ENCODE measurements at regions not wholly inside any gene's neighbourhood (a gene's known extent, or its start where the extent isn't known, plus 50 kb on each side); places are given as distances from the start of the nearest gene placed in this dataset.

GRCh38 chr20:63117151-63117550, 98.8 kb downstream of the YTHDF1 start:
- TF ChIP-seq RCOR1 (IDR thresholded peaks at IDR 0.05; ENCODE audit: low read length), result no peak
- no peak for TF ChIP-seq USF2 (IDR thresholded peaks at IDR 0.05; ENCODE audit: borderline replicate concordance, low read depth, low read length)
- TF ChIP-seq RXRA (IDR thresholded peaks at IDR 0.05; ENCODE audit: borderline replicate concordance, low read depth), result no peak
- TF ChIP-seq ZBTB33 (IDR thresholded peaks at IDR 0.05; ENCODE audit: borderline replicate concordance, low read depth), result no peak
- no peak for TF ChIP-seq RAD21 (IDR thresholded peaks at IDR 0.05; ENCODE audit: low read length)
- ChIA-PET POLR2A (no interaction called here), CTCF (interaction anchor here (1.1 to 1.9 kb wide), 2 partner anchors 61 to 105 kb away, joined by 3 to 7 read pairs; no protein-coding TSS in a partner anchor)
- no peaks in the 10 kb centered on the region for H3K79me2 ChIP-seq (ENCODE audit: insufficient read depth)
- peaks cover 0 to 3% of the 10 kb centered on the region in 2 experiments; a peak in 1 of 4 replicates for H3K4me1 ChIP-seq (ENCODE audit: control insufficient read depth in 1 of 2, insufficient read depth in 2 of 2, low read depth in 1 of 2, low read length in 1 of 2)
- H3K9me2 ChIP-seq, result no peaks in the 10 kb centered on the region
- no peak overlapping the region for H3K4me3 ChIP-seq (ENCODE audit: low read depth in 2 of 2, low read length in 1 of 2)
- no peaks in the 10 kb centered on the region for H3K36me3 ChIP-seq (replicated peaks in 1 of 2; ENCODE audit: control insufficient read depth in 1 of 2, insufficient read depth in 2 of 2, low read length in 1 of 2)
- H2AFZ ChIP-seq (ENCODE audit: low read depth), result no peak overlapping the region
- no peak overlapping the region for H3K4me2 ChIP-seq
- H3K27me3 ChIP-seq (ENCODE audit: insufficient read depth), result peaks cover 40% of the 10 kb centered on the region
- no peaks in the 10 kb centered on the region for H4K20me1 ChIP-seq (ENCODE audit: insufficient read depth)
- H3K27ac ChIP-seq (ENCODE audit: low read depth in 2 of 2, low read length in 1 of 2), result no peak overlapping the region
- no peaks in the 10 kb centered on the region for H3K9me3 ChIP-seq
- WGBS (ENCODE audit: low lambda C conversion rate), result 8% methylated on average over 6 of the region's 9 CpGs
- H3K9ac ChIP-seq, result no peak overlapping the region
- no peaks in the 10 kb centered on the region for H3F3A ChIP-seq (replicated peaks; ENCODE audit: insufficient read depth)
- DNase-seq, result no peak

GRCh38 chr20:63116412-63117106, 99.4 kb downstream of the YTHDF1 start:
- CTCF ChIA-PET, result interaction anchor here (1.1 to 1.9 kb wide), 3 partner anchors 60 to 106 kb away, joined by 3 to 8 read pairs (median 7); no protein-coding TSS in a partner anchor

More at GRCh38 chr20:63116412-63117106, 99.4 kb downstream of the YTHDF1 start:
- no peak overlapping the region for H3K9ac ChIP-seq
- H2AFZ ChIP-seq (ENCODE audit: low read depth), result no peak overlapping the region
- H3K36me3 ChIP-seq (replicated peaks in 1 of 2; ENCODE audit: control insufficient read depth in 1 of 2, insufficient read depth in 2 of 2, low read length in 1 of 2), result no peaks in the 10 kb centered on the region
- peaks cover 40% of the 10 kb centered on the region for H3K27me3 ChIP-seq (ENCODE audit: insufficient read depth)
- no peaks in the 10 kb centered on the region for H3K9me3 ChIP-seq
- H4K20me1 ChIP-seq (ENCODE audit: insufficient read depth), result no peaks in the 10 kb centered on the region
- 26% methylated on average over 23 of the region's 32 CpGs for WGBS (ENCODE audit: low lambda C conversion rate)
- H3F3A ChIP-seq (replicated peaks; ENCODE audit: insufficient read depth), result no peaks in the 10 kb centered on the region
- peaks cover 0 to 3% of the 10 kb centered on the region in 2 experiments; a peak in 1 of 4 replicates for H3K4me1 ChIP-seq (ENCODE audit: control insufficient read depth in 1 of 2, insufficient read depth in 2 of 2, low read depth in 1 of 2, low read length in 1 of 2)
- no peak overlapping the region for H3K4me2 ChIP-seq
- no peak for DNase-seq
- no peak overlapping the region for H3K4me3 ChIP-seq (ENCODE audit: low read depth in 2 of 2, low read length in 1 of 2)
- no peak for TF ChIP-seq NRF1 (IDR thresholded peaks at IDR 0.05; ENCODE audit: low read depth, low read length)
- TF ChIP-seq REST (IDR thresholded peaks at IDR 0.05; ENCODE audit: low read depth, low read length), result peak; percentile 95
- H3K79me2 ChIP-seq (ENCODE audit: insufficient read depth), result no peaks in the 10 kb centered on the region
- no peaks in the 10 kb centered on the region for H3K9me2 ChIP-seq
- no peak overlapping the region for H3K27ac ChIP-seq (ENCODE audit: low read depth in 2 of 2, low read length in 1 of 2)
- POLR2A ChIA-PET, result no interaction called here

All from SK-N-SH (cell line).